Body of pancreas (tissue), 4 donors: ENCODE measurements at regions not wholly inside any gene's neighbourhood (a gene's known extent, or its start where the extent isn't known, plus 50 kb on each side); places are given as distances from the start of the nearest gene placed in this dataset.

Experiments used
- ATAC-seq: fragments of 150-250 bp; one replicate; pipeline ENCODE4 v1.9.1; 2016
- DNase-seq, 4 donors: peaks; one replicate each; pipeline ENCODE4 v3.0.0-alpha.2; 2019
- H3K27ac ChIP-seq, 4 donors: fragments of 200-600 bp; sonication (generic); 1 replicate in 3 of 4; 2 replicates in 1 of 4; pipeline versions ENCODE4 v1.5.1 to v1.6.1; 2016 to 2019; ENCODE audit warnings: mild to moderate bottlenecking in 1 of 4, mixed read lengths in 1 of 4, moderate library complexity in 1 of 4
- H3K27me3 ChIP-seq, 2 donors: fragments of 200-600 bp; sonication (generic); one replicate each; pipeline ENCODE4 v1.6.0; 2016; ENCODE audit warnings: mild to moderate bottlenecking in 1 of 2
- H3K36me3 ChIP-seq, 2 donors: fragments of 200-600 bp; sonication (generic); replicated peaks in 1 of 2; 2 replicates each; pipeline ENCODE4 v1.5.1; 2016; ENCODE audit warnings: low read depth in 2 of 2; ENCODE audit not compliant: insufficient read depth in 1 of 2
- H3K4me1 ChIP-seq: fragments of 200-600 bp; sonication (generic); one replicate; pipeline ENCODE4 v1.6.0; 2016
- H3K4me3 ChIP-seq, 2 donors: fragments of 200-600 bp; sonication (generic); 1 replicate in 1 of 2; 2 replicates in 1 of 2; pipeline ENCODE4 v1.5.1; 2016 to 2019
- H3K9me3 ChIP-seq, 3 donors: fragments of 200-600 bp; sonication (generic); 1 replicate in 2 of 3; 2 replicates in 1 of 3; pipeline ENCODE4 v1.5.1; 2016
- POLR2A ChIP-seq, 3 donors: fragments of 450-650 bp; IDR thresholded peaks; one replicate each; pipeline ENCODE4 v1.6.1; 2016; ENCODE audit warnings: antibody characterized with exemption in 3 of 3, mild to moderate bottlenecking in 2 of 3
- WGBS, 2 donors: methylation state at CpG; one replicate each; pipeline ENCODE4 v1.1.5; 2017; 5-methylcytosine and 5-hydroxymethylcytosine counted together
- intact Hi-C: fragments of 100-400 bp; cut with DNase I; formaldehyde crosslinking; loops from one replicate; pipeline ENCODE4 v1.15.1; 2023
- TF ChIP-seq, protein P1 (sequence below), 7 experiments: fragments of 450-650 bp in 4 of 7; fragments of 200-600 bp in 3 of 7; sonication (generic) in 3 of 7; IDR thresholded peaks; one replicate each; pipeline ENCODE4 v1.5.1; 2016 to 2019; ENCODE audit warnings: antibody characterized with exemption in 7 of 7

GRCh38 chr4:23068287-23068686 is 375.6 kb downstream of the GBA3 start:
- intact Hi-C loops, result no loop called here
- no peak overlapping the region for H3K4me3 ChIP-seq
- no peak for TF ChIP-seq POLR2A (IDR thresholded peaks at IDR 0.05)
- H3K36me3 ChIP-seq, result no peaks in the 10 kb centered on the region
- H3K9me3 ChIP-seq, result no peaks in the 10 kb centered on the region
- WGBS, 2 donors, result 86 to 88% methylated on average over 5 of the region's 5 CpGs
- H3K27ac ChIP-seq, result no peak overlapping the region
- ATAC-seq, result no peak
- H3K27me3 ChIP-seq, result no peaks in the 10 kb centered on the region
- no peak for DNase-seq
- H3K4me1 ChIP-seq, result no peaks in the 10 kb centered on the region

DNA sequence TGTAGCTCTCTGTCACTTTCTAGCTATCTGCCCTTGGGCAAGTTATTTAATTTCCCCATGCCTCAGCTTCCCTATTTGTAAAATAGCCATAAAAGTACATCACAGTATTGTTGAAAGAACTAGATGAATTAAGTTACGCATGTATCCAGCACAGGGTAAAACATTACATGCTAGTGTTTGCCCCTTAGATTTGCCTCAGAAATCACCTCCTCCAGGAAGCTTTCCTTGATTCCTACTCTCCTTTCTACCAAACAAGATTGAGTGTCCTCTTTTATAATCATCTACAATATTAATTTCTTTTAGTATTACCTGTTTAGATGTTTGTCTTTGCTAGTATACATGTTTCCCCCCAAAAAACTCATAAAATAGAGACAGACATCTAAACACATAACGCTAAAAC is 369.5 kb downstream of the GBA3 start:
- no peaks in the 10 kb centered on the region for H3K27me3 ChIP-seq
- H3K27ac ChIP-seq, result no peak overlapping the region
- H3K36me3 ChIP-seq, result no peaks in the 10 kb centered on the region
- 82 to 84% methylated on average over 2 of the region's 2 CpGs for WGBS, 2 donors
- H3K4me1 ChIP-seq, result no peaks in the 10 kb centered on the region
- intact Hi-C loops, result no loop called here
- TF ChIP-seq POLR2A (IDR thresholded peaks at IDR 0.05), result no peak
- TF ChIP-seq, protein P1, sequence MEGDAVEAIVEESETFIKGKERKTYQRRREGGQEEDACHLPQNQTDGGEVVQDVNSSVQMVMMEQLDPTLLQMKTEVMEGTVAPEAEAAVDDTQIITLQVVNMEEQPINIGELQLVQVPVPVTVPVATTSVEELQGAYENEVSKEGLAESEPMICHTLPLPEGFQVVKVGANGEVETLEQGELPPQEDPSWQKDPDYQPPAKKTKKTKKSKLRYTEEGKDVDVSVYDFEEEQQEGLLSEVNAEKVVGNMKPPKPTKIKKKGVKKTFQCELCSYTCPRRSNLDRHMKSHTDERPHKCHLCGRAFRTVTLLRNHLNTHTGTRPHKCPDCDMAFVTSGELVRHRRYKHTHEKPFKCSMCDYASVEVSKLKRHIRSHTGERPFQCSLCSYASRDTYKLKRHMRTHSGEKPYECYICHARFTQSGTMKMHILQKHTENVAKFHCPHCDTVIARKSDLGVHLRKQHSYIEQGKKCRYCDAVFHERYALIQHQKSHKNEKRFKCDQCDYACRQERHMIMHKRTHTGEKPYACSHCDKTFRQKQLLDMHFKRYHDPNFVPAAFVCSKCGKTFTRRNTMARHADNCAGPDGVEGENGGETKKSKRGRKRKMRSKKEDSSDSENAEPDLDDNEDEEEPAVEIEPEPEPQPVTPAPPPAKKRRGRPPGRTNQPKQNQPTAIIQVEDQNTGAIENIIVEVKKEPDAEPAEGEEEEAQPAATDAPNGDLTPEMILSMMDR (IDR thresholded peaks at IDR 0.05), result no peak
- ATAC-seq (no peak), DNase-seq (no peak)
- H3K4me3 ChIP-seq, result no peak overlapping the region
- no peaks in the 10 kb centered on the region for H3K9me3 ChIP-seq

- WGBS, 2 donors, result 39 to 45% methylated on average over 3 of the region's 3 CpGs
- no peak overlapping the region for H3K4me3 ChIP-seq
- no peak for TF ChIP-seq POLR2A (IDR thresholded peaks at IDR 0.05)
- TF ChIP-seq, protein P1 (IDR thresholded peaks at IDR 0.05), result no peak
- H3K36me3 ChIP-seq, result no peaks in the 10 kb centered on the region
- no peaks in the 10 kb centered on the region for H3K4me1 ChIP-seq
- peak overlapping the region in 1 of 4 donors; percentile 16 for H3K27ac ChIP-seq
- no peak for DNase-seq
- H3K9me3 ChIP-seq, result no peaks in the 10 kb centered on the region
- no peak for ATAC-seq
- intact Hi-C loops, result no loop called here
- H3K27me3 ChIP-seq, result no peaks in the 10 kb centered on the region
These were observed 368.7 kb downstream of the GBA3 start for GRCh38 chr4:23061431-23061830.

GRCh38 chr4:23060776-23061175 is 368.0 kb downstream of the GBA3 start:
- Histone ChIP-seq H3K9me3 (no peaks in the 10 kb centered on the region), H3K27me3 (no peaks in the 10 kb centered on the region), H3K4me3 (no peak overlapping the region), H3K4me1 (no peaks in the 10 kb centered on the region), H3K36me3 (no peaks in the 10 kb centered on the region), H3K27ac (no peak overlapping the region)
- intact Hi-C loops, result no loop called here
- TF ChIP-seq POLR2A (IDR thresholded peaks at IDR 0.05), result no peak
- TF ChIP-seq, protein P1 (IDR thresholded peaks at IDR 0.05), result no peak
- DNase-seq (no peak), ATAC-seq (no peak)
- 65 to 89% methylated on average over 1 of the region's 1 CpG for WGBS, 2 donors

GRCh38 chr4:23058165-23058776 is 365.5 kb downstream of the GBA3 start:
- TF ChIP-seq POLR2A (IDR thresholded peaks at IDR 0.05), result no peak
- TF ChIP-seq, protein P1 (IDR thresholded peaks at IDR 0.05), result no peak
- Histone ChIP-seq H3K27me3 (no peaks in the 10 kb centered on the region), H3K9me3 (no peaks in the 10 kb centered on the region), H3K27ac (no peak overlapping the region), H3K4me3 (no peak overlapping the region), H3K36me3 (no peaks in the 10 kb centered on the region), H3K4me1 (no peaks in the 10 kb centered on the region)
- no peak for DNase-seq
- intact Hi-C loops, result no loop called here
- no peak for ATAC-seq
